ENCODE measurements at regions not wholly inside any gene's neighbourhood (a gene's known extent, or its start where the extent isn't known, plus 50 kb on each side); places are given as distances from the start of the nearest gene placed in this dataset.

- TF ChIP-seq CTCF (IDR thresholded peaks at IDR 0.05) (no peak), POLR2A (IDR thresholded peaks at IDR 0.05) (no peak)
These were observed 96.4 kb downstream of the CPZ start for GRCh38 chr4:8688908-8689445.
